VCaP (cell line): ENCODE measurements at regions not wholly inside any gene's neighbourhood (a gene's known extent, or its start where the extent isn't known, plus 50 kb on each side); places are given as distances from the start of the nearest gene placed in this dataset.

Experiments used
- H3K27ac ChIP-seq: fragments of 450-650 bp; 2 replicates; pipeline ENCODE4 v1.5.1; 2017
- CTCF ChIP-seq: fragments of 450-650 bp; conservative IDR thresholded peaks from 2 replicates; pipeline ENCODE4 v1.5.1; 2017; ENCODE audit warnings: mild to moderate bottlenecking, moderate library complexity

DNA sequence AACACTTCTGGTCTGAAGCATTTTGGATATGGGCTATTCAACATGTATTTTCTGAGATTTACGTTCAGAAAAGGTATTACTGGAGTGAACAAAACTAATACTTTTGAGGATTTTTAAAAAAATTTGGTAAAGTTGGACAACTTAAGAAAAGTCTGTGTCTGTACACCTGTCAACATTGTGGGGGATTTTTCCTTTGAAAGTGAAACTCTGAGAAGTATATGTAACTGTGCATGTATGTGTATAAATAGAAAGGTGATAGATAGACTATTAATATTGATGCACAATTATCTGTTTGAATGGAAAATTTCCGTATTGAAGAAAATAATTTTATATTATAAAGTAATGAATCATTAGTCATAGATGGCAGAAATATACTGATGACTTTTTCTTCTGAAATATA is 312.8 kb upstream of the MDGA2 start:
- no peak for TF ChIP-seq CTCF
- no peak overlapping the region for H3K27ac ChIP-seq

DNA sequence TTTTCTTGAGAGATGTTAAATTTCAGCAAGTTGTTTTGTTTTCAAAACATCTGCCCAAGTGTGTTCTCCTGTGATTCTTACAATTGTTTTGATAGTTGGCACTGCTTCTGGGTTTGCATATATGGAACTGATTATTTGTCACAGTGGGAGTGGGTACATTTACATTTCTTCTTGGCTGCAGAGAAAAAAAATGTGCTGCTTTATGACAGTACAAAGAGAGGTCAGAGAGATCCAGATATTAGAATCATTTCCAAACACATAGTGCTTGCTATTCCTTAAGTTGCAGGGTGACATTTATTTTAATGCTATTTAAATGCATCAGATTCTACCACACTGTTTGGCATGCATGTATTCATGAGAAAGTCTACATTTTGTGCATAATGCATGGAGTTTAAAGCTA is 303.5 kb upstream of the MDGA2 start:
- no peak overlapping the region for H3K27ac ChIP-seq
- no peak for TF ChIP-seq CTCF

- no peak for TF ChIP-seq CTCF
- H3K27ac ChIP-seq = no peak overlapping the region
Measured at GRCh38 chr14:47976139-47976538, 300.7 kb upstream of the MDGA2 start.

DNA sequence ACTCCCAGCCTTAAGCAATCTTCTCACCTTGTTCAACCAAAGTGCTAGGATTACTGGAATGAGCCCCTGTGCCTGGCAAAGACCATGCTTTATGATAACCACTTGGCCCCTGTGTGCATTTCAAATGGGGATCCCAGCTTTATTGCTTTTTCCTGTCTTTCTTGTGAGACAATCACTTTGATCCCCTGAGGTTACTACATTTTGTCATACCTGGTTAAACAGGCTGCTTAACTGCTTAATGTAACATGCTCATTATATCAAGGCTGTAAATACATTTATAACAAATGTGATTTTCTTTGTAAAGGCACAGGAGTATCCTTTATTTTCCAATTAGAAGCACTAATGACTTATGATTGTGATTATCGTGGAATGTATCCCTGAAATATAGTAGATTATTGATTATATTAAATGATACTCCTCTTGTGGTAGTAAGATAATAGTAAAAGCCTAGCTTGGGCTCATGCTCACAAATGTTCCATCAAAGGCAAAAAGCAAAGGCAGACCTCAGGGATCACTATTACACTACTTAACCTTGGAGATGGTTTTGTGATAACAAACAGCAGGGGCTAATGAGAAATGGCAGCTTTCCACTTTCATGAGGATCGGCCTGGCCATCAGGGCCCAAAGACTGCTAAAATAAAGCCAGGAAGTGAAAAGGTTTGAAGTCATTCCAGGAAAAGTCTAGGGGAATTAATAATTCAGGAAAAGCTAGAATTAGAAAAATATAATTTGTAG is 290.8 kb upstream of the MDGA2 start:
- TF ChIP-seq CTCF = no peak
- no peak overlapping the region for H3K27ac ChIP-seq

DNA sequence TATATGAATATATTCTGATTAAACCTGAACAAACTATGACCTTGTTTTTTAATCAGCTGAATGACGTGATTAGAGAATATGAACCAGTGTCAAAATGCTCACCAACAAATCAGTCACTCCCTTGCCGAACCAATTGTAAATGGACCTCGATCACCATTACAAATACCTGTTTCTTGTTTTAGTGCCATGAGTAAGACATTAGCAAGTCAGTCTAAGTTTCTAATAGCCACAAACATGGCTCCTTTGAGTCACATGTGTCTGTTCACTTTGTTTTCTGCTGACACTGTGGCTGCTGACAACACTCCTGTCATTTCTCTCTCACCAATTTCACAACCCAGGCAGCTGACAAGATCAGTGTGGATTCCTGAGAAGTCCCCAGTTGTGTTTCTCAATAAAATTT is 286.2 kb upstream of the MDGA2 start:
- no peak for TF ChIP-seq CTCF
- H3K27ac ChIP-seq = no peak overlapping the region

GRCh38 chr14:47959740-47960139 is 284.3 kb upstream of the MDGA2 start:
- H3K27ac ChIP-seq = no peak overlapping the region
- TF ChIP-seq CTCF = no peak

- TF ChIP-seq CTCF = no peak
Measured at GRCh38 chr14:47949006-47949405, 273.6 kb upstream of the MDGA2 start.

More at GRCh38 chr14:47949006-47949405, 273.6 kb upstream of the MDGA2 start:
- no peak overlapping the region for H3K27ac ChIP-seq
